ENCODE measurements at regions not wholly inside any gene's neighbourhood (a gene's known extent, or its start where the extent isn't known, plus 50 kb on each side); places are given as distances from the start of the nearest gene placed in this dataset.
"Not testable (repeated sequence)": the region's sequence is repeated elsewhere in the genome, so short reads cannot be mapped to it uniquely, and the experiment has no call there.

- DNase-seq (ENCODE audit: low read depth) = not testable (repeated sequence)
These were observed 214.5 kb upstream of the CHD1 start for GRCh38 chr5:99143283-99143795.

- DNase-seq (ENCODE audit: low read depth) = peak; percentile 74
These were observed 212.8 kb upstream of the CHD1 start for GRCh38 chr5:99141534-99142128.

GRCh38 chr5:99138911-99139310, 210.1 kb upstream of the CHD1 start:
- no peak for DNase-seq (ENCODE audit: low read depth)

GRCh38 chr5:99133921-99134320, 205.1 kb upstream of the CHD1 start:
- no peak for DNase-seq (ENCODE audit: low read depth)

- DNase-seq (ENCODE audit: low read depth) = no peak
These were observed 201.1 kb upstream of the CHD1 start for GRCh38 chr5:99129768-99130501.

- peak; percentile 10 for DNase-seq (ENCODE audit: low read depth)
These were observed 194.2 kb upstream of the CHD1 start for GRCh38 chr5:99122976-99123375.

- no peak for DNase-seq (ENCODE audit: low read depth)
These were observed 190.5 kb upstream of the CHD1 start for GRCh38 chr5:99119326-99119725.

GRCh38 chr5:99116526-99116925, 187.7 kb upstream of the CHD1 start:
- DNase-seq (ENCODE audit: low read depth) = no peak

- no peak for DNase-seq (ENCODE audit: low read depth)
These were observed 181.1 kb upstream of the CHD1 start for GRCh38 chr5:99109894-99110293.

GRCh38 chr5:99105216-99105615, 176.4 kb upstream of the CHD1 start:
- DNase-seq (ENCODE audit: low read depth) = no peak

- DNase-seq (ENCODE audit: low read depth) = peak; percentile 42
These were observed 175.8 kb upstream of the CHD1 start for GRCh38 chr5:99104538-99105132.

GRCh38 chr5:99102073-99102697, 173.4 kb upstream of the CHD1 start:
- no peak for DNase-seq (ENCODE audit: low read depth)

- no peak for DNase-seq (ENCODE audit: low read depth)
These were observed 170.9 kb upstream of the CHD1 start for GRCh38 chr5:99099691-99100090.

- DNase-seq (ENCODE audit: low read depth) = no peak
These were observed 161.2 kb upstream of the CHD1 start for GRCh38 chr5:99089822-99090549.

GRCh38 chr5:99088309-99088708, 159.5 kb upstream of the CHD1 start:
- peak; percentile 34 for DNase-seq (ENCODE audit: low read depth)

- no peak for DNase-seq (ENCODE audit: low read depth)
These were observed 154.4 kb upstream of the CHD1 start for GRCh38 chr5:99083197-99083596.

GRCh38 chr5:99081711-99082110, 152.9 kb upstream of the CHD1 start:
- no peak for DNase-seq (ENCODE audit: low read depth)

- no peak for DNase-seq (ENCODE audit: low read depth)
These were observed 148.2 kb upstream of the CHD1 start for GRCh38 chr5:99076723-99077640.

- no peak for DNase-seq (ENCODE audit: low read depth)
These were observed 144.0 kb upstream of the CHD1 start for GRCh38 chr5:99072846-99073245.

- DNase-seq (ENCODE audit: low read depth) = no peak
These were observed 142.0 kb upstream of the CHD1 start for GRCh38 chr5:99070822-99071221.

Measured in HT1080 (cell line).